ENCODE measurements at regions not wholly inside any gene's neighbourhood (a gene's known extent, or its start where the extent isn't known, plus 50 kb on each side); places are given as distances from the start of the nearest gene placed in this dataset.

DNA sequence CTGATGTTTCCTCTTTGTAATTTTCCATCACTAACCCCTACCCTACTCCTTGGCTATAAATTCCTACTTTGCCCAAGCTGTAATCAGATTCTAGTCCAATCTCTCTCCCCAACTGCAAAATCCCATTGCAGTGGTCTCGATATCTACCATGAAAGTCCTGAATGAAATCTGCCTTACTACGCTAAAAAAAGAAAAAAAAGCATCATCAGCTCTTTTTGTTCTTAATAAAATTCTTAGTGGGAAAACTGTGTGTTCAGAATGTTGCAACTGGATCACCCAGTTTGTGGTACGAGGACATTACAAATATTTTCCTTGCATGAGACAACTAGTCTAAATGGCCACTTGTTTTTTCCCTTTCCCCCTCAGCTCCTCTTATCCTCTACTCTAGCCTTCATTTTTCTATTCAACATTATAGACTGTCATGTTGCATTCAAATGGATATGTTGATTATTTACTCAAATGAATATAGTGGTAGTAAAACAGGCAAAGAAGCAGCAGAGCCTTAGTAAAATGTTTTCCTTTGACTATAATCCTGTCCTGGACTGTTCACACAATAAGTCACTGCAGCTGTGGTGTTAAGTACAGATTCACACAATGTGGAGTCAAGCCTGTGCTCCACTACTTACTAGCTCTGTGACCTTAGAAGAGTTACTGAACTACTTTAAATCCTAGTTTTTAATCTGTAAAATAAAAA, 527.1 kb upstream of the MARCKS start:
- no peak for DNase-seq
- Mint-ChIP-seq H3K9me3 (peaks cover 4% of the 10 kb centered on the region), H3K27me3 (no peaks in the 10 kb centered on the region), H3K4me3 (no peak overlapping the region), H3K27ac (no peak overlapping the region), H3K36me3 (ENCODE audit: low read depth) (no peaks in the 10 kb centered on the region), H3K4me1 (no peaks in the 10 kb centered on the region)
- ChIA-PET POLR2A (no interaction called here), CTCF (no interaction called here)

DNA sequence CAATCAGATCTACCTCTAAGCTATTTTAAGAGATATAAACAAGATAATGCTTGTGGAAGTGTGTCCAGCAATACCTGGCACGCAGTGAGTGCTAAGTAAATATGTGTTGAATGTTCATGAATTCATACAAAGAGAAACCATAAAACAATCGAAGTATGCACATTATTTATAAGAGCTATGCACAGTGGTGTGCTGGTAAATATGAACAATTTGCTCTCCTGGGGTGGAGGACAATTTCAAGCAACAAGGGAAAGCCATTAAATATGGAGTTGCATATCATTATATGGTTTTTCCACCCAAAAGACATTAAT, 526.6 kb upstream of the MARCKS start:
- CTCF ChIA-PET = no interaction called here
- Mint-ChIP-seq H3K27ac (no peak overlapping the region), H3K27me3 (no peaks in the 10 kb centered on the region), H3K4me1 (no peaks in the 10 kb centered on the region), H3K4me3 (no peak overlapping the region), H3K9me3 (peaks cover 4% of the 10 kb centered on the region), H3K36me3 (ENCODE audit: low read depth) (no peaks in the 10 kb centered on the region)
- DNase-seq = no peak
- POLR2A ChIA-PET = no interaction called here

DNA sequence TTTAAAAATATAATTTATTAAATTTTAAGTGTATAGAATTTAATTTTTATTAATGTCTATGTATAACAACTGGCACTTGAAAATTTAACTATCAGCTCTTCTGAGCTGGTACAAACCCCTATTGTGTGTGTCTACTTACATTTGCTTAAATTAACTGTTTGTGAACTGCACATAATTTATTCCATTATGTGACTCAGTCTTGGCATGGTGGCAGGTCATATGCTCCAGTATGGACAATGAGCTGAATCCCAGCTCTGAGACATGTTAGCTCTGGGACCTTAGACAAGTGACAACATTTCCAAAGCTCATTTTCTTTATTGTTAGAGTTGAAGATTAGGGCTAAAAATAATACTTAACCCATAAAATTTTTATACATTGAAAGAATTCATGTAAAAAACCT, 526.1 kb upstream of the MARCKS start:
- ChIA-PET CTCF (no interaction called here), POLR2A (no interaction called here)
- H3K4me1 Mint-ChIP-seq = no peaks in the 10 kb centered on the region
- H3K9me3 Mint-ChIP-seq = peaks cover 4% of the 10 kb centered on the region
- H3K27ac Mint-ChIP-seq = no peak overlapping the region
- H3K4me3 Mint-ChIP-seq = no peak overlapping the region
- no peak for DNase-seq
- H3K36me3 Mint-ChIP-seq (ENCODE audit: low read depth) = no peaks in the 10 kb centered on the region
- H3K27me3 Mint-ChIP-seq = no peaks in the 10 kb centered on the region

DNA sequence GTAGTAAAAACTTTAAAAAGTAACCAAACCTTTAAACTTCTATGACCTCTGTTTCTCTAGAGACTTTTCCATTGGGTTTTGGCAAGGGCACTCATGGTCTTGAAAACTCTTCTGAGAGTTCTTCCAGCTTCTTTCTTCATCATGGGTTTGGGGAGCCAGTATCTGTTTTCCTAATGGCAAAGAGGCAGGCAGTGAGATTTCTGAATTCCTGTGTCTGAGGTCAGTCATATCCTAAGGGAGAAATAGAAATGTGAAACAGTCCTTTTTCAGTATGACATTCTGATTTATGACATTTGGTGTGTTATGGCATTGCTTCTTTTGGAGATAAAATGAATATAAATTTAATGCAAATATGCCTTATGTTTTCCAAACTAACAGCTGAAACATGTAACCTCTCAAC, 518.5 kb upstream of the MARCKS start:
- H3K4me1 Mint-ChIP-seq = no peaks in the 10 kb centered on the region
- H3K27ac Mint-ChIP-seq = no peak overlapping the region
- no peaks in the 10 kb centered on the region for H3K27me3 Mint-ChIP-seq
- no peaks in the 10 kb centered on the region for H3K9me3 Mint-ChIP-seq
- CTCF ChIA-PET = no interaction called here
- POLR2A ChIA-PET = no interaction called here
- DNase-seq = no peak
- no peak overlapping the region for H3K4me3 Mint-ChIP-seq
- H3K36me3 Mint-ChIP-seq (ENCODE audit: low read depth) = no peaks in the 10 kb centered on the region

DNA sequence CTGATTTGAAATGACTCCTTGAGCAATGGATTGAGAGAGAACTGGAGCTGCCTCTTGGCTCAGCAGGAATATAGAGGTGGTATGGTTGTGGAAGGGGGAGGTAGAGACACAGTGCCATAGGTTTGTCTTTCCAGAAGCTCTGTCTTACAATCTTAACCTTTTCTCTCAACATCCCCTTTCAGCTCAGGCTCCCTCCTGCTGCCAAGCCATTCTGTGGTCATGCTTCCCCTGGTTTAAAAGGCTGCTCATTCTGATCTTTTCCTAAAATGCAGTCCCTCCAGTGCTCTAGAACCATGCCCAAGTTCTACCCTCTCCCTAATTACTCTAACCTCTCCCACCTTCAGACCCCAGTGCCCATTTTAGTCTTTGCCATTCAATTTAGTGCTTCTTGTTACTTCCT, 517.9 kb upstream of the MARCKS start:
- H3K36me3 Mint-ChIP-seq (ENCODE audit: low read depth) = no peaks in the 10 kb centered on the region
- H3K27me3 Mint-ChIP-seq = no peaks in the 10 kb centered on the region
- no peaks in the 10 kb centered on the region for H3K4me1 Mint-ChIP-seq
- ChIA-PET CTCF (no interaction called here), POLR2A (no interaction called here)
- H3K27ac Mint-ChIP-seq = no peak overlapping the region
- DNase-seq = no peak
- H3K4me3 Mint-ChIP-seq = no peak overlapping the region
- H3K9me3 Mint-ChIP-seq = no peaks in the 10 kb centered on the region

DNA sequence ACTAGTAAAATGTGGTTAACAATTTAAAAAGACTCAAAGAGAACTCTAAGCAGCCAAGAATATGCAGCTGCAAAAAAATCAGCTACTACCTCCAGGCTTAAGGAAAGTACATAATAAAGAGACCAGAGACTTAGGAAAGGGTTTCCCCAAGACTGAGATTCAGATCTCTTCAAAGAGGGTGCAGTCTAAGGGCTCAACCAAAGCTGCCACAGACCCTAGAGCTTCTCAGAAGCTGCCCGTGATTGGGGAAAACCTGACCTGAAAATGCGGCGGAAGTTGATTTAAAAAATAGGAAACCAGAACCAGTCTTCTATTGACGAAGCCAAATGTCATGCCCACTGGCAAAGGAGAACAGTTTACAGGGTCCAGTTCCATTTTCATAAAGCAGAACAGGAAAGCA, 516.8 kb upstream of the MARCKS start:
- Mint-ChIP-seq H3K27ac (no peak overlapping the region), H3K27me3 (no peaks in the 10 kb centered on the region), H3K36me3 (ENCODE audit: low read depth) (no peaks in the 10 kb centered on the region), H3K4me3 (no peak overlapping the region), H3K4me1 (no peaks in the 10 kb centered on the region), H3K9me3 (no peaks in the 10 kb centered on the region)
- DNase-seq = no peak
- ChIA-PET CTCF (interaction anchor here (0.7 kb wide), 2 partner anchors 22 to 244 kb away, joined by 5 read pairs; no protein-coding TSS in a partner anchor), POLR2A (no interaction called here)

DNA sequence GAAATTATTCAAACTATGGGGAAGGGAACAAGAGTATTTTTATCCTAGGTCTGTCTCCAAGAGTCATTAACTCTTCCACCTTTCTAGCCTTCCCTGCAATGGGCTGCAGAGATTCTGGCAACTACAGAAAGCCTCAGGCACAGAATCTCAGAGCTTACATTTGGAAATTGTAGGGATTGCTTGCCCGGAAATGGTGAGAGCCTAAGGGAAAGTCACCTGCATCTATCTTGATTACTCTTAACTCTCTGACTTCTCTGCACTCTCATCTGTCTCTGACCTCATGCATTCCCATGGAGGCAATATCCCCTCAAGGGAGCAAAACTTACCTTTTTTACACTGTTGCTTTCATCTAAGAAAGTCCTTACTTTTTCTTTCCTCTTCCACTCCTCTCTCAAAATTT, 513.2 kb upstream of the MARCKS start:
- Mint-ChIP-seq H3K27ac (no peak overlapping the region), H3K4me3 (no peak overlapping the region), H3K36me3 (ENCODE audit: low read depth) (no peaks in the 10 kb centered on the region), H3K4me1 (no peaks in the 10 kb centered on the region), H3K9me3 (no peaks in the 10 kb centered on the region), H3K27me3 (no peaks in the 10 kb centered on the region)
- no peak for DNase-seq
- ChIA-PET CTCF (no interaction called here), POLR2A (no interaction called here)

DNA sequence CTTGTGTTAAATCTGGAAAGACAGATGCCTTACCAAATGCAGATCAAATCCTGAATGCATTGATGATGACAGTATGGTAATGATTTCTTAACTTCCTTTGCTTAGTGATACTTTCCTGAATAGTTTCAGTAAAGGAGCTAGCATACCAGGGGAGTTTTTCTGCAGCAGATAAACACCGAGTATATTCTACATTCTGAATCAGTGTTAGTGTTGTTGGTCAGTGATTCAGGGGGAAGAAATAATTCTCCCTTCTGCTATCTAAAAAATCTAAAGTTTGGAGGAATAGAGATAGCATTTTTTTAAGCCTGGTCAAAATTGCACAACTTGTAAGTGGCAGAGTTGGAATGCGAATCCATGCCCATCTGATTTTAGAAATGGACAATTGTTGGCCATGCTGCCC, 512.2 kb upstream of the MARCKS start:
- H3K9me3 Mint-ChIP-seq = no peaks in the 10 kb centered on the region
- H3K27ac Mint-ChIP-seq = no peak overlapping the region
- POLR2A ChIA-PET = no interaction called here

DNA sequence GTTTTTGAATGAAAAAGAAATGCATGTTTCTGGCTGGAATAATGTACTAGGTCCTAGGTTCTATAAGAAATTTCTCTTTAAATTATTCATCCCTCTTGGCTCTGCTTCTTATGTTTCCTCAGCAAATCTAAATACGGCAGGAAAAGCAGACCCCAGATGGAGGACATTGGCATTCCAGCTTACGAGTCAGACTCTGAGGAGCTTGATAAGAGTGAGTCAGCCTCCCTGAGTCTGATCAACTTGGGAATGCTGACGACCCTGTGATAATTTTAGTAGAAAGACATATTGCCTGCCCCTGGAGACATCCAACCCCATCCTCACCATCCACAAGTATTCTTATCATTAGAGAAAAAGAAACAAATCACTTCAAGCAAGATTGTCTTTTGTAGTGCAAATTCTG, 509.7 kb upstream of the MARCKS start:
- no peak overlapping the region for H3K4me3 Mint-ChIP-seq
- H3K27me3 Mint-ChIP-seq = no peaks in the 10 kb centered on the region
- no peaks in the 10 kb centered on the region for H3K4me1 Mint-ChIP-seq
- ChIA-PET POLR2A (no interaction called here), CTCF (no interaction called here)
- DNase-seq = no peak
- no peaks in the 10 kb centered on the region for H3K9me3 Mint-ChIP-seq
- no peaks in the 10 kb centered on the region for H3K36me3 Mint-ChIP-seq (ENCODE audit: low read depth)
- no peak overlapping the region for H3K27ac Mint-ChIP-seq

More for the DNA sequence above, 512.2 kb upstream of the MARCKS start:
- CTCF ChIA-PET = no interaction called here
- no peaks in the 10 kb centered on the region for H3K27me3 Mint-ChIP-seq
- no peaks in the 10 kb centered on the region for H3K4me1 Mint-ChIP-seq
- H3K36me3 Mint-ChIP-seq (ENCODE audit: low read depth) = no peaks in the 10 kb centered on the region
- H3K4me3 Mint-ChIP-seq = no peak overlapping the region
- no peak for DNase-seq

DNA sequence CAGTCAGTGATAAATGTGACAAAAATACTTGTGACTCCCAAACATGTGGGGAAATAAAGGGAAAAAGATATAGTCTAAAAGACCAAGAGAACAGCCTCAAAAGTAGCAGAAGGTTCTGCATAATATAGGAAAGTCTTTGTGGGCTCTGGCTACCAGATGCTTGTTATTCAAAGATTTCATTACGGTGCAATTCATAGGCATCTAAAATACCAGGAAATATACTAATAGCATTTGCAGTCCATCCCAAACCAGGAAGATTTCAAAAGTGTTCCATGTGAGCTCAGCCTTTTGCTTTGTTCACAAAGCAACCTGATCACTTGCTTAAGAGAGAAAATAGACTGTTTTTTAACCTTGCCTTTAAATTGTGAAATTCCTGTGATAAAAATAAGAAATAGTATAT, 506.7 kb upstream of the MARCKS start:
- POLR2A ChIA-PET = no interaction called here
- Mint-ChIP-seq H3K27ac (no peak overlapping the region), H3K4me1 (no peaks in the 10 kb centered on the region), H3K27me3 (no peaks in the 10 kb centered on the region), H3K9me3 (no peaks in the 10 kb centered on the region), H3K36me3 (ENCODE audit: low read depth) (no peaks in the 10 kb centered on the region), H3K4me3 (no peak overlapping the region)
- DNase-seq = no peak
- CTCF ChIA-PET = no interaction called here

DNA sequence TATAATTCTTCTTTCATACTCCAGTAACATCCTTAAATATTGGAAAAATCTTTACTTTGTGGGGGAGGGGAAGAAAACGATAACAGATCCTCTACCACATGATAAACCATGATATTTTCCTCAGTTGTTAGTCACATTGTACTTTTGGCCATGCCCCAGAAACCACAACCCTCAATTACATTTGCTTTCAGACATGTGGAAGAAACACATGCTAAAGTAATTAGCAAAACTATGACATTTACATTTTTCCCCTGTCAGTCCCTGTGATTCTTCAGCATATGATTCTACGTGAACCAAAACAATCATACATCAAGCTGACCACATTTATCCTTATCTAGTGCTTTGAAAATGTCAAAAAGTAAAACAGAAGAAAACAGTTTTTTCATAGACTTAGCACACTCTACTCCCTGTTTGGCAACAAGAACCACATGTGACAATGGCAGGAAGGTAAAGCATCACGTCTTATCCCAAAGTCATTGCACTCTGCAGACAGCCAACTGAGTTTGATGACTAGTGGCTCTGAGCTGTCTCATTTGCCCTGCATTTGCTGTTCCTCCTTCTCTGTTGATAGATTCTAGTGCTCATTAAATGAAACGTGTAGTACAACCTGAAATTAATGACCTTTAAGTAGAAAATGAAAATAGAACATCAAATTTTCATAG, 505.8 kb upstream of the MARCKS start:
- H3K27me3 Mint-ChIP-seq = no peaks in the 10 kb centered on the region
- ChIA-PET POLR2A (no interaction called here), CTCF (no interaction called here)
- no peaks in the 10 kb centered on the region for H3K9me3 Mint-ChIP-seq
- H3K4me1 Mint-ChIP-seq = no peaks in the 10 kb centered on the region
- H3K36me3 Mint-ChIP-seq (ENCODE audit: low read depth) = no peaks in the 10 kb centered on the region
- no peak overlapping the region for H3K27ac Mint-ChIP-seq
- DNase-seq = no peak
- no peak overlapping the region for H3K4me3 Mint-ChIP-seq

DNA sequence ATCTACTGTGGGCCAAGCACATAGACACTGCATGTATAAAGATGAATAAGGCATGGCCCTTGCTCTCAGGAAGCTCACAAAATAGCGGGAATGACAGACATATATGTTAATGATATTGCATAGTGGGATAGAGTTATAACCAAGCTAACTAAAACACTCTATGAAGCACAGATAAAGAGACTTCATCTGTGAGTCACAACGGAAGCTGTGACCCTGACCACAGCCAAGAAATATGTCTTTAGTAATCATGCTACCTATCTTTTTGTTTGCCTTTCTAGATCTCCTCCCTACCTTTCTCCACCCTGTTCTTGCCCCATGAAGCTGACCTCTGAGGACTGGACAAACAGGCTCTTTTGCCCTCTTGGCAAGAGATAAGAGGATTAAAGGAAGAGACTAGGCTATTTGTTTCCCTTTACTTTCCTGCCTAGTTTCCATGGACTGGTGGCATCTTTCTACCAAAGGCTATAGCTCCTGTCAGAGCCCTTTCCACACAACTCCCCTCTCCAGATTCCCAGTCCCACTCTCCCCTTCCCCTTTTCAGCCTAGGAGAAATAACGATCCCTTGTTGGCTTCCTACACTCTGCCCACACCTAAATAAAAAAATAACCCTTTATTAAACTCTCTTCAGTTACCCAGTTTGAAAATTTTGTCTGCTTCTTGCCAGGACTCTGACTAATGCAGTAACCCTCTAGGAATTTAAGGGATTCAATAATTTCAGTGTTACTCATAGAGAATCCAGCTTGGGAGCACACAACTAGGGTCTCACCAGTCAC, 504.9 kb upstream of the MARCKS start:
- no peaks in the 10 kb centered on the region for H3K36me3 Mint-ChIP-seq (ENCODE audit: low read depth)
- ChIA-PET POLR2A (no interaction called here), CTCF (no interaction called here)
- no peaks in the 10 kb centered on the region for H3K27me3 Mint-ChIP-seq
- H3K4me3 Mint-ChIP-seq = no peak overlapping the region
- no peak for DNase-seq
- no peaks in the 10 kb centered on the region for H3K4me1 Mint-ChIP-seq
- H3K9me3 Mint-ChIP-seq = no peaks in the 10 kb centered on the region
- H3K27ac Mint-ChIP-seq = no peak overlapping the region

DNA sequence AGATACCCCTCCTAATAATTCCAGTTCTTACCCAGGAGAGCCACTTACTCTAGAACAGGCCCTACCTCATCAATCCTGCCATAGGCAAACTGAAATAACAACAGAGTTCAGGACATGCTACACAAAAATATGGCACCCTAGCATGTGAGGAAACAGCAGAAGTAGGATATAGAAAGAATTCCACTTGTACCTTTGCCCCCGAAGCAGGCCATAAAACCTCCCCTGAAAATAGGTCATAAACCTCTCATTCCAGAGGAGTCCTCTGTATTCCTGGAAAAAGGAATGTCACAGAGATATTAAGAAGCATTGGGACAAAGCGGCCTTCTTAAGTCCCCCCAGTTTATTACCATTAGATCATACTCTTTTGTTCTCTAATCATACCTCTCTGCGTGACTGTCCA, 504.3 kb upstream of the MARCKS start:
- H3K4me1 Mint-ChIP-seq = no peaks in the 10 kb centered on the region
- no peaks in the 10 kb centered on the region for H3K27me3 Mint-ChIP-seq
- no peak overlapping the region for H3K4me3 Mint-ChIP-seq
- no peak overlapping the region for H3K27ac Mint-ChIP-seq
- ChIA-PET POLR2A (no interaction called here), CTCF (no interaction called here)
- no peaks in the 10 kb centered on the region for H3K36me3 Mint-ChIP-seq (ENCODE audit: low read depth)
- DNase-seq = no peak
- no peaks in the 10 kb centered on the region for H3K9me3 Mint-ChIP-seq

DNA sequence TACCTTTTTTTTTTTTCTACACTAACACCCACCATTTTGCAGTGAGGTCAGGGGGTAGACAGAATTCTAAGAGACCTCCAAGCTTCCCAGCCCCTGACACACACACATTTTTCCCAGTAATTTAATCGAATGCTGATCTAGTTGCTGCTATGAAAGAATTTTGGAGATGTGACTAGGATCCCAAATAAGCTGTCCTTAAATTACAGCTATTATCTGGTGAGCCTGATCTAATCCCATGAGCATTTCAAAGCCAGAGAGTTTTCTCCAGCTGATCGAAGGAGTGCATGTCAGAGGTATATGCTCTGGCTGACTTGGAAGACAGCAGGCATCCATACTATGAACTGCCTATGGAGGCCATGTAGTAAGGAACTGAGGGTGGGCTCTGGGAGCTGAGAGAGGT, 503.8 kb upstream of the MARCKS start:
- Mint-ChIP-seq H3K9me3 (no peaks in the 10 kb centered on the region), H3K4me1 (no peaks in the 10 kb centered on the region), H3K4me3 (no peak overlapping the region), H3K27ac (no peak overlapping the region), H3K36me3 (ENCODE audit: low read depth) (no peaks in the 10 kb centered on the region), H3K27me3 (no peaks in the 10 kb centered on the region)
- no peak for DNase-seq
- ChIA-PET POLR2A (no interaction called here), CTCF (no interaction called here)

All from activated CD4-positive, alpha-beta memory T cell treated with anti-CD3 and anti-CD28 coated beads, Interleukin-2, amount 10 ng/mL, durations not matched to agents 7 days and 5 days (primary cell).